Mesothelial cell of epicardium (in vitro differentiated cells): ENCODE measurements at regions not wholly inside any gene's neighbourhood (a gene's known extent, or its start where the extent isn't known, plus 50 kb on each side); places are given as distances from the start of the nearest gene placed in this dataset.
A peak's percentile ranks its signal among the peaks of the same experiment; 100 is the strongest.

Source experiments
- DNase-seq, 2 experiments: peaks; one replicate each; pipeline ENCODE4 v3.0.0; 2021; ENCODE audit warnings: low spot score in 2 of 2; ENCODE audit not compliant: unreplicated experiment in 2 of 2
- H3K27ac Mint-ChIP-seq: 2 replicates; pipeline ENCODE4 v1.8.0; 2021; ENCODE audit warnings: mixed read lengths
- H3K27me3 Mint-ChIP-seq: 2 replicates; pipeline ENCODE4 v1.8.0; 2021; ENCODE audit warnings: low read depth, mixed read lengths
- H3K36me3 Mint-ChIP-seq: 2 replicates; pipeline ENCODE4 v1.8.0; 2021; ENCODE audit warnings: mixed read lengths
- H3K4me1 Mint-ChIP-seq: 2 replicates; pipeline ENCODE4 v1.8.0; 2021; ENCODE audit warnings: mixed read lengths
- H3K4me3 Mint-ChIP-seq: 2 replicates; pipeline ENCODE4 v1.8.0; 2021; ENCODE audit warnings: mild to moderate bottlenecking, moderate library complexity, mixed read lengths
- H3K9me3 Mint-ChIP-seq: 2 replicates; pipeline ENCODE4 v1.8.0; 2021; ENCODE audit warnings: mixed read lengths
- TF ChIP-seq, protein P1 (sequence below): fragments of 200-600 bp; sonication (generic); IDR thresholded peaks from one replicate; pipeline ENCODE4 v1.5.0; 2021; ENCODE audit warnings: antibody characterized with exemption; ENCODE audit not compliant: unreplicated experiment

- TF ChIP-seq, protein P1, sequence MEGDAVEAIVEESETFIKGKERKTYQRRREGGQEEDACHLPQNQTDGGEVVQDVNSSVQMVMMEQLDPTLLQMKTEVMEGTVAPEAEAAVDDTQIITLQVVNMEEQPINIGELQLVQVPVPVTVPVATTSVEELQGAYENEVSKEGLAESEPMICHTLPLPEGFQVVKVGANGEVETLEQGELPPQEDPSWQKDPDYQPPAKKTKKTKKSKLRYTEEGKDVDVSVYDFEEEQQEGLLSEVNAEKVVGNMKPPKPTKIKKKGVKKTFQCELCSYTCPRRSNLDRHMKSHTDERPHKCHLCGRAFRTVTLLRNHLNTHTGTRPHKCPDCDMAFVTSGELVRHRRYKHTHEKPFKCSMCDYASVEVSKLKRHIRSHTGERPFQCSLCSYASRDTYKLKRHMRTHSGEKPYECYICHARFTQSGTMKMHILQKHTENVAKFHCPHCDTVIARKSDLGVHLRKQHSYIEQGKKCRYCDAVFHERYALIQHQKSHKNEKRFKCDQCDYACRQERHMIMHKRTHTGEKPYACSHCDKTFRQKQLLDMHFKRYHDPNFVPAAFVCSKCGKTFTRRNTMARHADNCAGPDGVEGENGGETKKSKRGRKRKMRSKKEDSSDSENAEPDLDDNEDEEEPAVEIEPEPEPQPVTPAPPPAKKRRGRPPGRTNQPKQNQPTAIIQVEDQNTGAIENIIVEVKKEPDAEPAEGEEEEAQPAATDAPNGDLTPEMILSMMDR, result no peak
- H3K27me3 Mint-ChIP-seq, result peaks cover under 1% of the 10 kb centered on the region
- H3K4me1 Mint-ChIP-seq, result peaks cover 28% of the 10 kb centered on the region
- DNase-seq, result no peak
- no peaks in the 10 kb centered on the region for H3K9me3 Mint-ChIP-seq
- no peak overlapping the region for H3K4me3 Mint-ChIP-seq
- no peaks in the 10 kb centered on the region for H3K36me3 Mint-ChIP-seq
- peak overlapping the region; percentile 19 for H3K27ac Mint-ChIP-seq
Measured at GRCh38 chr14:87691042-87691881, 301.7 kb downstream of the GALC start.

GRCh38 chr14:87690076-87690613 lies 302.8 kb downstream of the GALC start:
- H3K4me3 Mint-ChIP-seq, result no peak overlapping the region

GRCh38 chr14:87688524-87688923 lies 304.5 kb downstream of the GALC start:
- Mint-ChIP-seq H3K4me1 (peaks cover 28% of the 10 kb centered on the region), H3K27ac (no peak overlapping the region), H3K9me3 (peaks cover 13% of the 10 kb centered on the region), H3K4me3 (no peak overlapping the region), H3K27me3 (peaks cover 4% of the 10 kb centered on the region), H3K36me3 (no peaks in the 10 kb centered on the region)
- TF ChIP-seq, protein P1, result no peak
- DNase-seq, result no peak

More at GRCh38 chr14:87690076-87690613, 302.8 kb downstream of the GALC start:
- H3K9me3 Mint-ChIP-seq, result no peaks in the 10 kb centered on the region
- no peak for DNase-seq
- TF ChIP-seq, protein P1, result no peak
- peaks cover 4% of the 10 kb centered on the region for H3K27me3 Mint-ChIP-seq
- H3K27ac Mint-ChIP-seq, result no peak overlapping the region
- H3K36me3 Mint-ChIP-seq, result no peaks in the 10 kb centered on the region
- H3K4me1 Mint-ChIP-seq, result peaks cover 28% of the 10 kb centered on the region

GRCh38 chr14:87687420-87687819 lies 305.6 kb downstream of the GALC start:
- no peak for DNase-seq
- H3K27ac Mint-ChIP-seq, result no peak overlapping the region
- peaks cover 22% of the 10 kb centered on the region for H3K9me3 Mint-ChIP-seq
- peaks cover 4% of the 10 kb centered on the region for H3K27me3 Mint-ChIP-seq
- H3K4me1 Mint-ChIP-seq, result peaks cover 28% of the 10 kb centered on the region
- no peak overlapping the region for H3K4me3 Mint-ChIP-seq
- H3K36me3 Mint-ChIP-seq, result no peaks in the 10 kb centered on the region
- TF ChIP-seq, protein P1, result no peak

- Mint-ChIP-seq H3K4me3 (no peak overlapping the region), H3K36me3 (no peaks in the 10 kb centered on the region), H3K9me3 (peaks cover 23% of the 10 kb centered on the region), H3K4me1 (peaks cover 25% of the 10 kb centered on the region), H3K27me3 (peaks cover 4% of the 10 kb centered on the region), H3K27ac (no peak overlapping the region)
- DNase-seq, result no peak
- TF ChIP-seq, protein P1, result no peak
Measured at GRCh38 chr14:87686746-87687145, 306.2 kb downstream of the GALC start.
